SH-SY5Y (cell line): ENCODE measurements at regions not wholly inside any gene's neighbourhood (a gene's known extent, or its start where the extent isn't known, plus 50 kb on each side); places are given as distances from the start of the nearest gene placed in this dataset.

Source experiments
- GATA2 ChIP-seq: IDR thresholded peaks from 2 replicates; pipeline ENCODE4 v1.6.1; 2011; ENCODE audit warnings: mild to moderate bottlenecking, low read depth, low read length
- GATA3 ChIP-seq: IDR thresholded peaks from 2 replicates; pipeline ENCODE4 v1.6.1; 2011; ENCODE audit warnings: low read depth, mild to moderate bottlenecking, low read length, moderate library complexity

DNA sequence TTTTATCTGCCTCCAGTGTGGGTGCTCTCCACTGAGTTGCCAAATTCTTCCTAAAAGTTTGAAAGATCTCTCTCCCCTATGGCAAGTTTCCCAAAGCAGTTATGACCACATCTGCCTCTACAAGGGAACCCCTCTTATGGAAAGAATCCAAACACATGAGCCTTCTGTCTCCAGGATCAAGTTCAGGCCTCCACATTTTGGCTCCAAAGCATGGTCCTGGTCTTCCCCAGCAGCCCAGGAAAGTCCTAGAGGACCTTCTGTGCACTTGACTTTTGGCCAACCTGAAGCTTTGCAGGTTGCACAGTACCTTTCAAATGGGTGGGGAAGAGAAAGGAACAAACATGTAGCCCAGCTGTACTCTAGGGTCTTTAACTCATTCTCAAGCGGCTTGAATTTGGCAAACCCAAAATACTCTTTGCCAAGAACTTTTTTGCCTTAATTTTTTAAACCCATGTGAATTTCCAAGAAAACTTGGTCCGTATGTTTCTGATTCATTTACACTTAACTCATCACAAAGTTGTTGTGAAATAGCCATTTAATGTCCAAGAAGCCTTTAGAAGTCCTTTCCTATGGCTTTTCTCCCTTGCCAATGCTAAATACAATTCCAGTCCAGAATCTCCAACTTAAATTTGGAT lies 240.1 kb upstream of the TBX18 start:
- TF ChIP-seq GATA2 (no peak), GATA3 (no peak)
